CD4-positive, alpha-beta T cell (primary cell): ENCODE measurements at regions not wholly inside any gene's neighbourhood (a gene's known extent, or its start where the extent isn't known, plus 50 kb on each side); places are given as distances from the start of the nearest gene placed in this dataset.

Experiments
- ATAC-seq: fragments of 200-7000 bp; cut with Tn5 transposase; one replicate; pipeline ENCODE4 v1.10.0; 2022; ENCODE audit warnings: mild to moderate bottlenecking; ENCODE audit not compliant: poor library complexity
- CTCF ChIA-PET: fragments of 350-600 bp; sonication (Branson Sonifier 250); formaldehyde crosslinking; loops from one replicate; lab custom pipeline; 2021; ENCODE audit warnings: antibody characterized with exemption, inconsistent platforms; lab: Charles Lee
- POLR2A ChIA-PET: fragments of 350-600 bp; sonication (Branson Sonifier 250); formaldehyde crosslinking; loops from one replicate; lab custom pipeline; 2021; ENCODE audit warnings: antibody characterized with exemption, inconsistent platforms; lab: Charles Lee
- DNase-seq, 14 experiments: peaks; one replicate each; pipeline ENCODE4 v3.0.0-alpha.2; 2013 to 2020; ENCODE audit warnings: mixed read lengths in 2 of 14
- H3K27ac ChIP-seq, 2 donors: one replicate each; pipeline versions ENCODE4 v1.5.1 to v1.7.0; 2013; ENCODE audit warnings: low read length in 2 of 2, low read depth in 1 of 2, mild to moderate bottlenecking in 1 of 2
- H3K27me3 ChIP-seq, 2 experiments: 1 replicate in 1 of 2; 2 replicates in 1 of 2; pipeline versions ENCODE4 v1.6.1 to v1.7.0; 2013; ENCODE audit warnings: low read length in 2 of 2, control low read depth in 1 of 2, mild to moderate bottlenecking in 1 of 2, moderate library complexity in 1 of 2; ENCODE audit not compliant: insufficient read depth in 2 of 2, control insufficient read depth in 1 of 2
- H3K36me3 ChIP-seq: one replicate; pipeline ENCODE4 v1.6.1; 2013; ENCODE audit warnings: low read length, control low read depth; ENCODE audit not compliant: insufficient read depth
- H3K4me1 ChIP-seq: one replicate; pipeline ENCODE4 v1.6.1; 2013; ENCODE audit warnings: low read length, control low read depth; ENCODE audit not compliant: insufficient read depth
- H3K4me3 ChIP-seq: one replicate; pipeline ENCODE4 v1.5.1; 2013; ENCODE audit warnings: mild to moderate bottlenecking, low read length, moderate library complexity
- H3K9me3 ChIP-seq, 2 experiments: 1 replicate in 1 of 2; 2 replicates in 1 of 2; pipeline versions ENCODE4 v1.6.1 to v1.7.0; 2013; ENCODE audit warnings: low read length in 2 of 2, mild to moderate bottlenecking in 2 of 2, control low read depth in 1 of 2, moderate library complexity in 1 of 2; ENCODE audit not compliant: control insufficient read depth in 1 of 2, insufficient read depth in 1 of 2
- H3K27ac Mint-ChIP-seq: one replicate; pipeline ENCODE4 v1.8.0; 2020; ENCODE audit warnings: mixed read lengths
- H3K27me3 Mint-ChIP-seq: one replicate; pipeline ENCODE4 v1.8.0; 2021; ENCODE audit warnings: mixed read lengths
- H3K36me3 Mint-ChIP-seq: one replicate; pipeline ENCODE4 v1.8.0; 2021; ENCODE audit warnings: low read depth, mixed read lengths
- H3K4me1 Mint-ChIP-seq: one replicate; pipeline ENCODE4 v1.8.0; 2021; ENCODE audit warnings: low read depth, mixed read lengths
- H3K4me3 Mint-ChIP-seq: one replicate; pipeline ENCODE4 v1.8.0; 2020; ENCODE audit warnings: mild to moderate bottlenecking, mixed read lengths
- H3K9me3 Mint-ChIP-seq: one replicate; pipeline ENCODE4 v1.8.0; 2020; ENCODE audit warnings: mixed read lengths
- intact Hi-C, 2 experiments: fragments of 100-400 bp; cut with DNase I in 1 of 2; cut with micrococcal nuclease in 1 of 2; formaldehyde crosslinking; loops; one replicate each; pipeline versions ENCODE4 v1.15.1 to v1.9.0; 2023 to 2025; cut with DNase I, micrococcal nuclease
- TF ChIP-seq, protein P1 (sequence below): fragments of 200-600 bp; IDR thresholded peaks from one replicate; pipeline ENCODE4 v1.8.0; 2022; ENCODE audit warnings: antibody characterized with exemption, mild to moderate bottlenecking

GRCh38 chr9:108665521-108666239 is 190.1 kb downstream of the ACTL7B start:
- no peak for DNase-seq
- no peak overlapping the region for H3K4me3 ChIP-seq
- H3K4me3 Mint-ChIP-seq, result no peak overlapping the region
- ATAC-seq, result no peak
- H3K36me3 Mint-ChIP-seq, result no peaks in the 10 kb centered on the region
- H3K27ac ChIP-seq, result no peak overlapping the region
- H3K27ac Mint-ChIP-seq, result no peak overlapping the region
- POLR2A ChIA-PET, result no interaction called here
- TF ChIP-seq, protein P1, sequence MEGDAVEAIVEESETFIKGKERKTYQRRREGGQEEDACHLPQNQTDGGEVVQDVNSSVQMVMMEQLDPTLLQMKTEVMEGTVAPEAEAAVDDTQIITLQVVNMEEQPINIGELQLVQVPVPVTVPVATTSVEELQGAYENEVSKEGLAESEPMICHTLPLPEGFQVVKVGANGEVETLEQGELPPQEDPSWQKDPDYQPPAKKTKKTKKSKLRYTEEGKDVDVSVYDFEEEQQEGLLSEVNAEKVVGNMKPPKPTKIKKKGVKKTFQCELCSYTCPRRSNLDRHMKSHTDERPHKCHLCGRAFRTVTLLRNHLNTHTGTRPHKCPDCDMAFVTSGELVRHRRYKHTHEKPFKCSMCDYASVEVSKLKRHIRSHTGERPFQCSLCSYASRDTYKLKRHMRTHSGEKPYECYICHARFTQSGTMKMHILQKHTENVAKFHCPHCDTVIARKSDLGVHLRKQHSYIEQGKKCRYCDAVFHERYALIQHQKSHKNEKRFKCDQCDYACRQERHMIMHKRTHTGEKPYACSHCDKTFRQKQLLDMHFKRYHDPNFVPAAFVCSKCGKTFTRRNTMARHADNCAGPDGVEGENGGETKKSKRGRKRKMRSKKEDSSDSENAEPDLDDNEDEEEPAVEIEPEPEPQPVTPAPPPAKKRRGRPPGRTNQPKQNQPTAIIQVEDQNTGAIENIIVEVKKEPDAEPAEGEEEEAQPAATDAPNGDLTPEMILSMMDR, result no peak
- no peaks in the 10 kb centered on the region for H3K27me3 ChIP-seq
- H3K4me1 Mint-ChIP-seq, result no peaks in the 10 kb centered on the region
- H3K27me3 Mint-ChIP-seq, result no peaks in the 10 kb centered on the region
- CTCF ChIA-PET, result no interaction called here
- peaks cover 0 to 7% of the 10 kb centered on the region in 2 experiments for H3K9me3 ChIP-seq
- no peaks in the 10 kb centered on the region for H3K4me1 ChIP-seq
- H3K36me3 ChIP-seq, result no peaks in the 10 kb centered on the region
- peaks cover 3% of the 10 kb centered on the region for H3K9me3 Mint-ChIP-seq
- intact Hi-C loops, result no loop called here

DNA sequence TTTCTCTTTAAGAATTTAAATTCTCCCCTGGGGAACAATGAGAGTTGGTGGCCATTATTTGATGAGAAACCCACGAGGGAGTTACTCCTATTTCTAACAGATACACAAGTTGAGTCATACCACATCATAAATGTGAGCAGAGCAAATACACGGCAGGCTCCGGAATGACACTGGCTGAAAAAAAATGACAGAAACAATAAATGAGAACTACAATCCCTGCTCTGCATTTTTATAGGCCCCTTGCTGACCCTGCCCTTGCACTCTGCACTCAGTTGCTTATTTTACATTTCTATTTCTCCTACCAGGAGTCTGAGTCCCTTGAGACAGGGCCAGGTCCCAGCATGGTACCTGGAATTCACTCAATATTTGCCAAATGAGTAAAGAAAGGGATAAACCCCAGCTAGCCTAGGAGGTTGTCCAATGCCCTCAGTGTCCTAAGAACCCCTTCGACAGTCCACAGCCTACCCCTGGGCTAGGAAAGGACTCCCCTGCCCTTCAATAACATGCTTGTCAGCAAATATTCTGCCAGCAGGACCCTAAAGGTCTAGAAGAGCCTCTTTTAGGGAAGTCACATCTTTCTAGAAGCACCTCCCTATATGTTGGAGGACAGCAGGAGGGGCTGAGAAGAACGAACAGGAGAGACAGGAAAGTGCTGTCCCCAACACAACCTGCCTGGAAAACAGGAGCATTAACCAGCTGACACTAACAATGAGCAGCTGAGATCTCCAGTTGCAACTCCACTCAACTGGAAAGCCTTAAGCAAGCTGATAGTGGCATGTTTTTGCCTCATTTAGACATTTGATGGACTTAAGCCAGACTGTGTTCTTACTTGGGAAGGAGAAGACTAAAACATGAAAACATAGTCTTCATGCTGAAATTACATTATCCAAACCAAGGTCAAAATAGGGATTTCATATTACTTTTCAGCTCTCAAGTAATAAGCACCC is 191.2 kb downstream of the ACTL7B start:
- H3K9me3 Mint-ChIP-seq, result peaks cover 3% of the 10 kb centered on the region
- H3K27me3 ChIP-seq, result no peaks in the 10 kb centered on the region

DNA sequence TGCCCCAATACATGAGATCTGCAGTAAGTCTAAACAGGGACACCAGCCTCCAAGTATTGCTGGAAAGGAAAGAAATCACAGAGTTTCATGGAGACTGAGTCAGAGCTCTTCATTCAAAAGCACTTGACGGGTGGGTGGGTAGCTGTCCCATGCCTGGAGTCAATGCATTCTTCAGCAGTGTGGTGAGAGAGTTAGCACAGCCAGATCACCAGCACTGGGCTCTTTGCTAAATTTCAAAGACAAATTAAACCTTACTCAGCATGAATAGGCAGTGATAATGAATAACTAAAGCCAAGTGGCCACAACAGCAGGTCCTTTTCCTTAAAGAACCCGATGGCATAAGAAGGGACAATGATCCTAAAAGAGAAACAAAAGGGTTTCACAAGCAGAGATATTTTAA is 192.4 kb downstream of the ACTL7B start:
- Mint-ChIP-seq H3K27me3 (no peaks in the 10 kb centered on the region), H3K4me1 (no peaks in the 10 kb centered on the region), H3K36me3 (no peaks in the 10 kb centered on the region), H3K4me3 (no peak overlapping the region), H3K27ac (no peak overlapping the region), H3K9me3 (peaks cover 8% of the 10 kb centered on the region)
- Histone ChIP-seq H3K9me3 (peaks cover 6 to 17% of the 10 kb centered on the region in 2 experiments), H3K4me1 (no peaks in the 10 kb centered on the region), H3K27me3 (no peaks in the 10 kb centered on the region), H3K36me3 (no peaks in the 10 kb centered on the region), H3K4me3 (no peak overlapping the region), H3K27ac (no peak overlapping the region)
- TF ChIP-seq, protein P1, result no peak
- no peak for ATAC-seq
- no peak for DNase-seq
- ChIA-PET CTCF (no interaction called here), POLR2A (no interaction called here)
- intact Hi-C loops, result no loop called here

More for the DNA sequence above, 191.2 kb downstream of the ACTL7B start:
- ATAC-seq (no peak), DNase-seq (no peak)
- Mint-ChIP-seq H3K27me3 (no peaks in the 10 kb centered on the region), H3K27ac (no peak overlapping the region), H3K36me3 (no peaks in the 10 kb centered on the region), H3K4me3 (no peak overlapping the region), H3K4me1 (no peaks in the 10 kb centered on the region)
- intact Hi-C loops, result no loop called here
- TF ChIP-seq, protein P1, result no peak
- Histone ChIP-seq H3K4me3 (no peak overlapping the region), H3K9me3 (peaks cover 1 to 13% of the 10 kb centered on the region in 2 experiments), H3K36me3 (no peaks in the 10 kb centered on the region), H3K4me1 (no peaks in the 10 kb centered on the region), H3K27ac (no peak overlapping the region)
- ChIA-PET POLR2A (no interaction called here), CTCF (no interaction called here)
